Activated CD8-positive, alpha-beta memory T cell treated with anti-CD3 and anti-CD28 coated beads, Interleukin-2, amount 50 U/mL, for 24 hours (primary cell): ENCODE measurements at regions not wholly inside any gene's neighbourhood (a gene's known extent, or its start where the extent isn't known, plus 50 kb on each side); places are given as distances from the start of the nearest gene placed in this dataset.
"Not testable (repeated sequence)": the region's sequence is repeated elsewhere in the genome, so short reads cannot be mapped to it uniquely, and the experiment has no call there.

Experiments used
- DNase-seq: peaks from one replicate; pipeline ENCODE4 v3.0.0-alpha.2; 2020; ENCODE audit errors: extremely low read depth

- DNase-seq: no peak
These were observed 55.1 kb downstream of the SOX9 start for GRCh38 chr17:72175787-72176515.

GRCh38 chr17:72176516-72176851 is 55.7 kb downstream of the SOX9 start:
- DNase-seq: no peak

GRCh38 chr17:72176951-72177660 is 56.3 kb downstream of the SOX9 start:
- DNase-seq: no peak

GRCh38 chr17:72177738-72178137 is 56.9 kb downstream of the SOX9 start:
- no peak for DNase-seq

GRCh38 chr17:72182371-72182873 is 61.6 kb downstream of the SOX9 start:
- DNase-seq: no peak

GRCh38 chr17:72183194-72183685 is 62.4 kb downstream of the SOX9 start:
- DNase-seq: no peak

DNA sequence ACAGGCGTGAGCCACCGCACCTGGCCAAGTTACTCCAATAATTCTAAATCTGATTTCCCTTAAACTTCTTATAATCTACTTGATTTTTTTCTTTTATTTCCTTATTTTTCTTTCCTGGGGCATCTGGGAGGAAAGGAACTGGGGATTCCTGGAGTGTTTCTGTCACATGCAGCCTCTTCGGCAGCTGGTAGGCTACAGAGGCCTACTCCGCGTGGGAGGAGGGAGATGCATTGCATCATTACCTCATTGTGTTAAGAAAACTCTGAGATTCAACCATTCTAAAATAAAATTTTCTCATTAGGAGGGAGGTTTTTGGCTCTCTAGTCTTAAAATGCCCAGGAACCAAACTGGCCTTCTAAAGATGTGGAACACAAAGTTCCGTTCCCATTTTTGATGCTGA is 64.0 kb downstream of the SOX9 start:
- DNase-seq: no peak

GRCh38 chr17:72185564-72185963 is 64.7 kb downstream of the SOX9 start:
- no peak for DNase-seq

GRCh38 chr17:72187556-72187955 is 66.7 kb downstream of the SOX9 start:
- DNase-seq: no peak

DNA sequence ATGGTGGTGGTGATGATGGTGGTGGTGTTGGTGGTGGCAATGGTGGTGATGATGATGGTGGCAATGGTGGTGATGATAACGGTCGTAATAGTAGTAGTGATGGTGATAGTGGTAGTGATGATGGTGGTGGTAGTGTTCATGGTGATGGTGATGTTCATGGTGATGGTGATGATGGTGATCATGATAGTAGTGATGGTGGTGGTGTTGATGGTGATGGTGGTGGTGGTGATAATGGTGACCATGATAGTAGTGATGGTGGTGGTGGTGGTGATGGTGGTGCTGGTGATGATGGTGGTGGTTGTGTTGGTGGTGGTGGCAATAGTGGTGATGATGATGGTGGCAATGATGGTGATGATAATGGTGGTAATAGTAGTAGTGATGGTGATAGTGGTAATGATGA is 68.0 kb downstream of the SOX9 start:
- no peak for DNase-seq

DNA sequence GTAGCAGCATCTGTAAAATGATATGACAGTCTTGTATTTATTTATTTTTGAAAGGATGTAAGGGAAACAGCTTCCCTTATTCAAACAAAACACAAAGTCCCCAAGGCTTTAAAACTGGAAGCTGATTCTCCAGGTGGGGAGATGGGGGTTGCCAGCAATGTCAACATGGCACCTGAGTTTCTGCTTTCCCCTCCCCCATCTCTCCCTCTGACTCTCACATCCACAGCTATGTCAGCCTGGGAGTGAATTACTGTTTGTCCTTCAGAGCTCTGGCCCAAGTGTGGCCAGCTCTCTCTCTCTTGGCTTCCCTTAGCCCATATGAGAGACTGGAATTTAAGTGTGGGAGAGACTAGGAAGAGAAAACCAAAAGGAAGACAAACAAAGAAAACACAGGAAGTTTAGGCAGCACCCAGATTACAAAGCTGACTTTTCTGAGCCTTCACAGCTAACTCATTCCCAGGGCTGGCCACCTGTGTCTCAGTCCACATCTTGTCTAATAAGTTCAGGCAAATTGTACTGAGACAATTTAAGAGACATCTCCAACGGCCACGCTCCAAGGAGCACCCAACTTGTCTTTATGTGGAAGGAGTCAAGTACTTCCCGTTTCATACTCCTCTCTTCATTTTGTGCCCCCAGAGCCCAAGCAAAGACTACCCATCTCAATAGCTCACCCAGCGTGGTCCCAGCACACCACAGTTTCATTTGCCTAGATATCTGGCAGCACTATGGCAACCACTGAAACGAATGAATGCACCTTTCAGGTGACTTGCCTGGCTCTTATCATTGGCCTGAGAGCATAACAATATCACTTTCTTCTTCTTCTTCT is 69.2 kb downstream of the SOX9 start:
- DNase-seq: no peak

DNA sequence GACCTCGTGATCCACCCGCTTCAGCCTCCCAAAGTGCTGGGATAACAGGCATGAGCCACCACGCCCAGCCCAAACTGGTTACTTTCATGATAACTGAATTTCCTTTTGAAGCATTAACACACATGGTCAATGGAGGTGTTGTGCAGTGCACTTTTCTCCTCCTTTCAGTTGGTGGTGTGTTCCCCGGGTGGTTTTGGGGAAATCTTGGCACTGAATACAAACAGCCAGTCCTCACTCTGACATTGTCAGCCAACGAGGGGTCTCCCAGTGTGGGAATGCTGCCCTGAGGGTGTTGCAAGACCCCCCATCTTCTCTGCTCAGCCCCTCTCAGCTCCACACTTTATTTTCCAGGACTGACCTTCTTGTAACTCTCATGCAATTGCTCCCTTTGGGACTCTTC is 70.5 kb downstream of the SOX9 start:
- no peak for DNase-seq

DNA sequence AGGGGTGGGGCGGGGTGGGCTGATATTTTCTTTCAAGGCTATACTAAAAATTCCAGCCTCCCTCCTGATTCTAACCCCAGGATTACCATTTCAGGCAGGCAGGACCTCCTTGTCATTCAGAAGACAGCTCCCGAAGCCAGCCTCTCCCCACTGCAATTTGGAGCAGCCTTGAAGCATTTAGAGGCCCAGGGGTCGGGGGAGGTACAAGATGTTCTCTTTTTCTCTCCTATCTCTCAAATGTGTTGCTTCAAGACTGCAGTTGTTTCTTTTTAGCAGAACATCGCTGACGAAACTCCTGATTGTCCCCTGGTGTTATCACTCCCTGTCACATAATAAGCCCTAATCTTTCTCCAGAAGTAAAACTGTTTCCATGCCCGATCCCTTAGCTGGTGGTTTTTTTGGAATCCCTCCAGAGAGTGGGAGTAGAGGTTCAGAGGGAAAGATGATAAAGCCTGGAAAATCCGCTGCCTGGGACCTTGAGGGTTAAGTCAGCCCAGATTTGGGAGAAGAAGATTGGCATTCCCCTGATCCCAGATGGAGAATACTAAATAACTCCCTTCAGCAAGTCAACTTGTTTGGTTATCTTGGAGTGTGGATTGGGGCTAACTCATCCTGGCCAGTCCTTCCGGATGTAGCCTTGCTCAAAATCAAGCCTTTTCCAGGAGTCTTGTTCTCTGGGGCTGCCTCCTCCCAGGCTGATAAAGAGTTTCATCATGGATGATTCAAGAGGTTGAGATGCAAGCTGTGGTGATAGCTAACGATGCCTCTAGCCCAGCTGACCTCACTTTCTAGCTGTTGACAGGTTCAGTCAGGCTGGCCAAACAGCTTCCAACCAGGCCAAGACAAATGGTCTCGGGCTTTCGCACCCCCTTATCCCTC is 71.3 kb downstream of the SOX9 start:
- DNase-seq: no peak

DNA sequence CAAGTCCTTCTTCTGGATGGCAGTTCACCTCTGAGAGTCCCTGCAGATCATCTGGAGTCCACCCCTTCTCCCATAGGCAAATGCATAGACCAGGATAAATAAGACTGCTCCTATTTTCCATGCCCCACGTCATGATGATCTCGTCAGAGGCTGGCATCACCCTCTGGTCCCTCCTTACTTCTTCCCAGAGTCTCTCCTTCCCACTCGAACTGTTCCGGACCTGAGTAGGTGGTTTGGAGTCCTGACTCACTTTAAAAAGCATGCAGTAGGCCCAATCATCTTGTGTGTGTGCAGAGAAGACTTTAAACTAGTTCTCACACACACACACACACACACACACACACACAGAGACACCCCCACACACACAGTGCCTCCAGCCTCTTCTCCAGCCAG is 72.0 kb downstream of the SOX9 start:
- no peak for DNase-seq

GRCh38 chr17:72193391-72194106 is 72.7 kb downstream of the SOX9 start:
- DNase-seq: no peak

DNA sequence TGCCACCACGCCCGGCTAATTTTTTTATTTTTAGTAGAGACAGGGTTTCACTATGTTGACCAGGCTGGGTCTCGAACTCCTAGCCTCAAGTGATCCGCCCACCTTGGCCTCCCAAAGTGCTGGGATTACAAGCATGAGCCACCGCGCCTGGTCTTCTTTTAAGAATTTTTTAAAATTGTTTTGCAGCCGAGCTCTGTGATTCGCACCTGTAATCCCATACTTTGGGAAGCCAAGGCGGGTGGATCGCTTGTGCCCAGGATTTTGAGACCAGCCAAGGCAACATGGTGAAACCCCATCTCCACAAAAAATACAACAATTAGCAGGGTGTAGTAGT is 73.3 kb downstream of the SOX9 start:
- not testable (repeated sequence) for DNase-seq

- no peak for DNase-seq
These were observed 78.4 kb downstream of the SOX9 start for GRCh38 chr17:72199256-72199655.

DNA sequence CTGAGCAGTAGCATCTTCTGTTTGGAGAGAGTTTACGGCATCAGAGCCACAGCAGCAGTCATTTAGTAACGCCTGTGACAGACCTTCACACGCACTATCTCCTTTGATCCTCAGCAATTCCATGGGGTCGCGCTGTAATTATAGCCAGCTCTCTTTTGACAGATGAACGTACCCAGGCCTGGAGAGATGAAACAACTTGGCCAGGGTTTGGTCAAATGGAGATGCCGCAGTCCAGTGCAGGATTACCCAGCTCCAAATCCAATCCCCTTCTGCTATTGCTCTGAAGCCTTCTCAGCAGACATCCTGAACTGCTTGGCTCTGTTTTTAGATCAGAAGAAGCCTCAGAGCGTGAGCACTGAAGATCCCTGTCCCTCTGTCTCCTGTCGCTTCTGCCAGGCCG is 83.9 kb downstream of the SOX9 start:
- DNase-seq: no peak

GRCh38 chr17:72205357-72205756 is 84.5 kb downstream of the SOX9 start:
- no peak for DNase-seq

GRCh38 chr17:72205822-72206221 is 85.0 kb downstream of the SOX9 start:
- DNase-seq: no peak

GRCh38 chr17:72206376-72206775 is 85.6 kb downstream of the SOX9 start:
- no peak for DNase-seq
